WTC11 (cell line): ENCODE measurements at regions not wholly inside any gene's neighbourhood (a gene's known extent, or its start where the extent isn't known, plus 50 kb on each side); places are given as distances from the start of the nearest gene placed in this dataset.

Experiments
- ARID4B ChIP-seq: sonication (generic); formaldehyde crosslinking; IDR thresholded peaks from 2 replicates; pipeline ENCODE4 v1.8.0; 2023; ENCODE audit warnings: missing genetic modification reagents, mild to moderate bottlenecking, borderline replicate concordance
- ATF1 ChIP-seq: sonication (generic); formaldehyde crosslinking; IDR thresholded peaks from 2 replicates; pipeline ENCODE4 v1.8.1; 2023; ENCODE audit warnings: mild to moderate bottlenecking, moderate library complexity, missing genetic modification reagents
- CTCF ChIP-seq: fragments of 200-600 bp; IDR thresholded peaks from 2 replicates; pipeline ENCODE4 v1.8.0; 2022; ENCODE audit warnings: antibody characterized with exemption
- E2F4 ChIP-seq: sonication (generic); formaldehyde crosslinking; IDR thresholded peaks from 2 replicates; pipeline ENCODE4 v1.8.1; 2022; ENCODE audit warnings: low read depth, mild to moderate bottlenecking, moderate library complexity, missing genetic modification reagents, borderline replicate concordance
- ESRRA ChIP-seq: sonication (generic); formaldehyde crosslinking; IDR thresholded peaks from 2 replicates; pipeline ENCODE4 v1.8.1; 2022; ENCODE audit warnings: mild to moderate bottlenecking, missing genetic modification reagents, borderline replicate concordance
- FOXJ3 ChIP-seq: sonication (generic); formaldehyde crosslinking; IDR thresholded peaks from 2 replicates; pipeline ENCODE4 v1.9.0; 2021; ENCODE audit warnings: missing genetic modification reagents, mild to moderate bottlenecking, borderline replicate concordance
- JUN ChIP-seq: sonication (generic); formaldehyde crosslinking; IDR thresholded peaks from 2 replicates; pipeline ENCODE4 v1.8.0; 2023; ENCODE audit warnings: mild to moderate bottlenecking, missing genetic modification reagents
- MAX ChIP-seq: sonication (generic); formaldehyde crosslinking; IDR thresholded peaks from 2 replicates; pipeline ENCODE4 v1.8.0; 2022; ENCODE audit warnings: mild to moderate bottlenecking, missing genetic modification reagents
- NFATC4 ChIP-seq: fragments of 250-450 bp; sonication (Bioruptor Pico); IDR thresholded peaks from 2 replicates; pipeline ENCODE4 v1.9.0; 2021; ENCODE audit warnings: mild to moderate bottlenecking
- NFE2L1 ChIP-seq: sonication (generic); formaldehyde crosslinking; IDR thresholded peaks from 2 replicates; pipeline ENCODE4 v1.8.1; 2023; ENCODE audit warnings: missing genetic modification reagents
- SMAD3 ChIP-seq: sonication (generic); formaldehyde crosslinking; IDR thresholded peaks from 2 replicates; pipeline ENCODE4 v1.8.0; 2022; ENCODE audit warnings: missing genetic modification reagents, mild to moderate bottlenecking, borderline replicate concordance
- SP1 ChIP-seq: sonication (generic); formaldehyde crosslinking; conservative IDR thresholded peaks from 2 replicates; pipeline ENCODE4 v1.8.1; 2022; ENCODE audit warnings: missing genetic modification reagents
- TCF7 ChIP-seq: sonication (generic); formaldehyde crosslinking; IDR thresholded peaks from 2 replicates; pipeline ENCODE4 v1.8.0; 2022; ENCODE audit warnings: mild to moderate bottlenecking, low read depth, missing genetic modification reagents, moderate library complexity

GRCh38 chr10:81479316-81479715, 395.7 kb upstream of the NRG3 start:
- no peak for TF ChIP-seq ESRRA
- peak; percentile 30; the same call in 1 of the 2 replicates for TF ChIP-seq CTCF
- TF ChIP-seq ARID4B: no peak
- no peak for TF ChIP-seq NFATC4 (CRISPR knock-in tag)
- no peak for TF ChIP-seq SMAD3 (CRISPR knock-in tag)
- no peak for TF ChIP-seq E2F4 (CRISPR knock-in tag)
- no peak for TF ChIP-seq ATF1 (CRISPR knock-in tag)
- TF ChIP-seq SP1 (CRISPR knock-in tag): no peak
- TF ChIP-seq JUN (CRISPR knock-in tag): no peak
- no peak for TF ChIP-seq FOXJ3 (CRISPR knock-in tag)
- TF ChIP-seq MAX: no peak
- TF ChIP-seq TCF7 (CRISPR knock-in tag): no peak
- no peak for TF ChIP-seq NFE2L1 (CRISPR knock-in tag)
